GM21723 (cell line): ENCODE measurements at regions not wholly inside any gene's neighbourhood (a gene's known extent, or its start where the extent isn't known, plus 50 kb on each side); places are given as distances from the start of the nearest gene placed in this dataset.

Source experiments
- ATAC-seq: cut with Tn5 transposase; IDR thresholded peaks from one replicate; pipeline ENCODE4 v1.9.1; 2021; ENCODE audit warnings: mild to moderate bottlenecking, moderate library complexity; ENCODE audit not compliant: unreplicated experiment

DNA sequence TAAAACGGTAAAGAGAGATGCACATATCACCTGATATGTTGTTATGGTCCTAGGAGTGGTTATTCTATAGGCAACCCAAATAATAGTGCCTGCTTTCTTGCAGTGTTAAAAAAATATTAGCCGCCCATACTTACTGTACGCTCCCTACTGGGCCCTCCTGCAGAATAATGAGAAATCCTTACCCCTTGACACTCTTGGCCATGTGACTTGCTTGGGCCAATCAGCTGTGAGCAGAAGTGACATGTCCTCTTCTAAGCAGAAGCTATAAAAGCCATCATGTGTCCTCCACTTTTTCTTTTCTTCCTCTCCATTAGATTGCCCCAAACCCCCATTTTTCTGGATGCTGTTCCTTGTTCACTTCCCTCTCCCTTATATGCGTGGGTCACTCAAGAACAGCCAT, 90.5 kb upstream of the SPRED2 start:
- ATAC-seq = no peak

DNA sequence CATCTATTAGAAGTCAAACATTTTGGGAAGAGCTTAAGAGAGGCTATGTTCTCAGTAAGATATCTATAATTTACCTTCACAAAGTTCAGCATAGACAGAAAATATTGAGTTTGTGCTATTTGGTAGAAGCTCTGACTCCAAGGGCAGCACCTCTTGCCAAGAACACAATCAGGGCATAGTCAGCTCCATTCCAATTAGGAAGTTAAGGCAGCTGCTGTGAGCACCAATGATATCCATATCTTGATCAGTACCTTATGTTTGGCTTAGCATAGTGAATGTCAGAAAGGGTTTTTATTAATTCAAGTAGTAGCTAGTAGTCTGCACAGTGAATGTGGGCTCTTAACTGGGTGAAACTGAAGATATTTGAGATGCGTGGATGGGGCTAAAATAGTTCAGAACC, 86.4 kb upstream of the SPRED2 start:
- no peak for ATAC-seq

DNA sequence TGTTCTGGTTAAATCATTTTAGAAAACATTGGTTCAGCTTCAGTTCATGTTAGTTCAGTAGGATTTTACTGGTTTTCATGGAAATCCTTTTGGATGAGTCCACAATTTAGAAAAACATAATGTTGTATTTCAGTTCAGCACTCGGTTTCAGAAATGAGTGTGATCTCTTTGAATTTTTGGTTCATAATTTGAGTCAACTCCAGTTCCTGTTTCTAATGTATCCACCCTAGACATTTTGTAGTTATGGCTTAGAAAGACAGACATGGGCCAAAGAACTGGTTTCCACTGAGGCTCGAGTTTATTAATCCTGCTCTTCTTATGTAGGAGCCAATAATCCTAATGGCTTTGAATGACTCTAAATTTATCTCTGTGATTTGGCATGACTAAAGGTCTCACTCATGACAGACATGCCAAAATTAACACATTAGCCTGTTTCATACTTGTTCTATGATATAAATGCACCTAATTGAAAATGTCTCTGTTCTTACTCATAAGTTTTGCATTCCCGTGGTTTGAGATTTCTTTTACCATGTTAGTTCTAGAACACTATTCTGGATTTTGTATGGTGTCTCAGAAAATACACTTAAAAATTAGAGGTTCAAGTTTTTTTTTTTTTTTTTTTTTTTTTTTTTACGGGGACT, 82.3 kb upstream of the SPRED2 start:
- ATAC-seq = no peak

DNA sequence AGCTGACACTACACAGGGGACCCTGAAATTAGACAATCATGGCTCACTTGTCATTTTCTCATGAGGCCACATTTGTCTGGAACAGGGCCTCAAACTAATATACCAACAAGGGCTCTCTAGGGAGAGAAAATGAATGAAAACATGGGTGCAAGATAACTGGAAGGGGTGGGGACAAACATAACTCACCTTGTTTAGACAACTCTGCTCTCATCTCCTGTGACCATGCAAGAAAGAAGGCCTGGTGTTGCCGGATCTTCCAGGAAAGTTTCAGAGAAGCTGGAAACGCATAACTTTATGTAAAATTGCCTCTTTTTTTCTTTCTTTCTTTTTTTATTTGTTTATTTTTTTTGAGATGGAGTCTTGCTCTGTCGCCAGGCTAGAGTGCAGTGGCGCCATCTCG, 80.4 kb upstream of the SPRED2 start:
- ATAC-seq = no peak

DNA sequence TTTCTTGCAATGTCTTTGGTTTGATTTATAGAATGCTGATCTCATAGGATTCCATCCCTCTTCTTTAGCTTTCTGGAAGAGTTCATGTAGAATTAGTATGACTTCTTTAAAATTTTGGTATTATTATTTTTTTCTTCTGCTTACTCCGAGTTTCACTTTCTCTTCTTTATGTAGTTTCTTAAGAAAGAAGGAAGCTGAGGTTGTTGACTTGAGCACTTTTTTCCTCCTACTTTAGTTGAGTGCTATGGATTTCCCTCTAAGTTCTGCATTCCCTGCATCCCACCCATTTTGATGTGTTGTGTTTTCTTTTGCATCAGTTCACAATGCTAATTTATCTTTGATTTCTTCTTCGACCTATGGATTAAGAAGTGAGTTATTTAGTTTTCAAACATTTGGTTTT, 78.9 kb upstream of the SPRED2 start:
- ATAC-seq = no peak

DNA sequence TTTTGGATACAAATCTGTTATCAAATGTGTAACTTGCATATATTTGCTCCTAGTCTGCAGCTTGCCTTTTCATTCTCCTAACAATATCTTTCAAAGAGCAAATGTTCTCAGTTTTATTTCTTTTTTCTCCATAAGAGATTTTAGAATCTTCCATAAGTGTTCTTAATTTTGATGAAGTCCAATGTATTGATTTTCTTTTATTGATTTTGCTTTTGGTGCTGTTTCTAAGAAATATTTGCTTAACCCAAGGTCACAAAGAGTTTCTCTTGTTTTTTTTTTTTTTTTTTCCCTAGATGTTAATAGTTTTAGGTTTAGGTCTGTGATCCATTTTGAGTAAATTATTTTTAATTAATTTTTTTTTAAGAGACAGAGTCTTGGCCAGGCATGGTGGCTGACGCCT, 75.8 kb upstream of the SPRED2 start:
- no peak for ATAC-seq

DNA sequence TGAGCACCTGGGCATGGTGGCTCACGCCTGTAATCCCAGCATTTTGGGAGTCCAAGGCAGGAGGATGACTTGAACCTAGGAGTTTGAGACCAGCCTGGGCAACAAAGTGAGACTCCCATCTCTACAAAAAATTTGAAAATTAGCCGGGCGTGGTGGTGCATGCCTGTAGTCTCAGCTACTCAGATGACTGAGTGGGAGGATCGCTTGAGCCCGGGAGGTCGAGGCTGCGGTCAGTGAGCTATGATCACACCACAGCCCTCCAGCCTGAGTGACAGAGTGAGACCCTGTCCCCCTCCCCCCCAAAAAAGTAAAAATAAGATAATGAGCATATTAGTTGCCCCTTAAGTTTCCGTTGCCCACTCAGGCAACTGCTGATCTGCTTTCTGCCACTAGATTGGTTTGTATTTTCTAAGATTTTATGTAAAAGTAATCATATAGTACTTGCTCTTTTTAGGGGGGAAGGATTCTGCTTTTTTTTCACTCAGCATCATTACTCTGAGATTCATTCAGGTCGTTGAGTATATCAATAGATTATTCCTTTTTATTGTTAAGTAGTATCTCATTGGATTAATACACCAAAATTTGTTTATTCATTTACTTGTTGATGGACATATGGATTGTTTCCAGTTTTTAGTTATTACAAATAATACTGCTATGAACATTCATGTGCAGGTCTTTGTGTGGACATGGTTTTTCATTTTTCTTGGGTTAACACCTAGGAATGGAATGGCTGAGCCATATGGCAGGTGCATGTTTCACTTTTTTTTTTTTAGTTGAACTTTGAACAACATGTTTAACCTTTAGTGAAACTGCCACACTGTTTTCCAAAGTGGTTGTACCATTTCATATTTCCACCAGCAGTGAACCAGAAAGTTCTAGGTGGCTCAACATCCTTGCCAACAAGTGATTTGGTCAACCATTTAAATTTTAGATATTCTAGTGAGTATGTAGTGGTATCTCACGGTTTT, 75.0 kb upstream of the SPRED2 start:
- ATAC-seq = no peak

DNA sequence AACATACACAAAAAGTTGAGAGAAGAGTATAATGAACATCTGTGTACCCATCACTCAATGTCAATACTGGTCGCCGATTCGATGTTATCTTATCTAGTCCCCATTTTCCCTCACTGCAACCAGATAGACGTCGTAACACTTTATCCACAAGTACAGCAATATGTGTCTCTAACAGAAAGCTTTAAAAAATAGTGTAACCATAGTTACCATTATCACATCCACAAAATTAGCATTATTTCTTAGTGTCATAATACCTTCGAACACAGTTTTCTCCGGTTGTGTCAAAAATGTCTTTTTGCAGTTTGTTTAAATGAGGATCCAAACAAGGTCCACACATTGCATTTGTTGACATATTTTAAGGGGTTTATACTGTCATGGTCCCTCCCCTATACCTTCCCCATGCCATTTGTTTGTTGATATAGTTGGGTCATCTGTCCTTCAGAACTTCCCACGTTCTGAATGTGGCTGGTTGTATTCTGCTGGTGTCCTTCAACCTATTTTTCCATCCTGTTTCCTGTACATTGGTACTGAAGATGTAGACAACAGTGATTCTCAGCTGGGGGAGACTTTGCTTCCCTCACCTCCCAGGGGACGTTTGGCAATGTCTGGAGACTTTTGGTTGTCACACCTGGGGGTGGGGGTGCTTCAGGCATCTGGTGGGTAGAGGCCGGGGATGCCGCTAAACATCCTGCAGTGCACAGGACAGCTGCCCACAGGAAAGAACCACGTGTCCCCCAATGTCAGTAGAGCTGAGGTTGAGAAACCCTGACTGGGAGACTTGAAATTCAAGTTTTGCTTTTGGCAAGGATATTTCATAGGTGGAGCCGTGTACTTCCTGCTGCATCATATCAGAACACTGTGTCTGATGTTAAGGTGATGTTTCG, 72.7 kb upstream of the SPRED2 start:
- ATAC-seq = no peak

DNA sequence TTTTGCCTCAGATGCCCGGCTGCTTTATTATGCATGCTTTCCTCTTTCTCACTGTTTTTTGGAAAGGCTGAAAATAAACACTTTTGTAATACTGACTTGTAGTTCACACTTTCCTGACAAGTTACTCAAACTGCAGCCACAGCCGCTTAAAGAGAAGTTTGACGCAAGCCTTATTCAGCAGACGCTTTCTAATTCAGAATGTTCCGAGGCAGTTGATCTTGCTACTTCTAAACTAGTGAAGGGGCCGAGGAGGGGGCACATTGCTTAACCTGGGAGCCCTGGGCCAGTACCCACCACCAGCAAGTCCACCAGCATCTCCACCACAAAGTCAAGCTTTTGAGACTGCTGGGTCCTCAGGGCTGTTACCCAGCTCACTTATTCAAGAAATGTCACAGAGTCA, 71.8 kb upstream of the SPRED2 start:
- no peak for ATAC-seq

DNA sequence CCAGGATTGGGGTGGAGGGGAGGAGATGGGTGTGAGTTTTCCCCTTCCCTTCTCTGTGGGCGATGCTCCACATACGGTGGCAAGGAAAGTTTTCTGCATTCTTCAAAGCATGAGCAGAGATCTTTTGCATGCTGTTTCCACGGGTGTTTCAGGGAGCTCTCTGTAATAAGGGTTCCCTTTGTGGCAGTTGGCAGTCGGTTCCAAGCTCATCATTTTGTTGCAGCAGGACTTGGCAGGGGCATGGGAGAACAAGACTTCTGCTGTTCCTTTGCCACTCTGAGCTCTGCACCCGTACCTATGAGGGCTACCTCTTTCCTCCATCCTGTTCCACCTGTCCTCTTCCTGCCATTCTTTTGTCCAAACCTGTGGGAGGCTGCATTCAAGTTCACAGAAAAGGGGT, 71.3 kb upstream of the SPRED2 start:
- ATAC-seq = no peak

DNA sequence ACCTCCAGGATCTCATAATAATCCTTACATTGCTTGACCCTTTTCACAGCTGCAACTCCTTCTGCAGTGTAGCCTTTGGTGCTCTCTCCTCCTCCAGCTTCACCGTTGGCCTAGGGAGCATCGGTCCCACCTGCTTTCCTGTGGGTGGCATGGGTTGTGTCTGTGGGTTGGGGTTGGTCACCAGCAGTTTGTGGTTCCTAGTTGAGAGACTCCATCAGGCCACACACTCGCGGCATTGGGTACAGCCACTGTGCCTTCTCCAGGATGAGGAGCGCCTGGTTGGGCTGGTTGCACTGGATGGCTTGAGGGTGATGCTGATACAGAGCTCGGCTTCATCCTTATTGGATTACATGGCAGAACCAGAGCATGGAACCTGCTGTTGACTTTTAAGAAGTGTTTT, 69.4 kb upstream of the SPRED2 start:
- no peak for ATAC-seq

DNA sequence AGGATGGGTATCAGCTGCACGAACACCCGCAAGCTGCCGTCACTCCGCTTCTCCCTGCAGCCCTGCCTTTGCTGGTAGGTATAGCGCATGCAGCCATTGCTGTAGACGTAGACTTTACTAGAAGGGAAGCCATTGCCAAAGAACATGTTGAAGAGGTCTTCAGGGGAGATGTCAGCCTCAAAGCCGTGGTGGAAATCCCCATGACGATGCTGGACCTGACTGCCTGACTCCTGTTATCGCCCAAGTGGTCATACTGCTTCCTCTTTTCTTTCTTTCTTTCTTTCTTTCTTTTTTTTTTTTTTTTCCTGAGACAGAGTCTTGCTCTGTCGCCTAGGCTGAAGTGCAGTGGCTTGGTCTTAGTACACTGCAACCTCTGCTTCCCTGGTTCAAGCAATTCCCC, 68.7 kb upstream of the SPRED2 start:
- ATAC-seq = peak; percentile 58

DNA sequence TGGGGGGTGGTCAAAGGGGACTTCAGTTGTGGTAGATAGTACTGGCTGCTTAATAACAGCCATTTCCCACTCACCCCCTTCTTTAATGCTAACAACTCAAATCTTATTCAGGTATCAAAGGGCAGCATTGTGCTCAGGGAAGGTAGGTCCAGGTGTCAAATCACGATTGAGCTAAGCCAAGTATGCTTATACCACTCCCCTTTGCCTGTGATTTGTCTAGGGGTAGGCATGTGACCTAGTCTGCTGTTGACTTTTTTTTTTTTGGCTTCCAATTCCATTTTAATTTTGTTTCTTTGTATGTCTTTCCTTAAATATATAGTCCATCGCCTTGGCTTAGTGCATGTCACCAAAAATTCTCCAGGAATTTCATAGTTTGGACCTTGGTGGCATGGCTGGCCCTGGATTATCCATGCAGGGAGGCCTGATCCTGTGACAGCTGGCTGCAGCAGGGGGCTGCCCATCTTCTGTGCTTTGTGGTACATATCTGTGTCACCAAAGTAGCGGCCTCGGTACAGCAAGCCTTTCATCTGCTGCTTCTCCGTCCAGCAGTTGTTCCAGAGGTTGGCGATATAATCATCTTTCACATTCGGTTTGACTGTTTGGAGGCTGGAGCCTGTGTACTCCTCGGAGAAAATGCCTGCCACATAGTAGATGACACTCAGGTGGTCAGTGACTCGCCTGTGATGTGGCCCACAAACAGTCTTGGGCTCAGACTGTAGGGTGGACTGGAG, 68.1 kb upstream of the SPRED2 start:
- peak; percentile 44 for ATAC-seq

DNA sequence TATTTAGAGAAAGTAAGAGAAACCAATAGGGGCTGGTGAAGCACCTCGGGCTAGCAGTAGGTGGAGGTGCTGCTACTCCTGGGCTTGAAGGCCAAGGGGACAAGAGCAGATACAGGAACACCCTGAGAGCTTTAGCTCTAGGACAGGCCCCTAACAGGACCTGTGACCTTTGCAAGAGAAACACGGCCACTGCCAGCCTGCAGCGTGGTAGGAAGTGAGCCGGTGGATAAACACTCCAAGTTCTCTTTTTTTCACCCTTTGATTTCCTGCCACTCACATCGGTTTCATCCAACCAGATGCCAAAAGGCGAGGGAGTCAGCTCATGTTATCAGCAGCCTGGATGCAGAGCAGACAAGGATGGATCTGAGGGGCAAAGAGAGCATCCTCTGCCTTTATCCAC, 66.8 kb upstream of the SPRED2 start:
- ATAC-seq = no peak

DNA sequence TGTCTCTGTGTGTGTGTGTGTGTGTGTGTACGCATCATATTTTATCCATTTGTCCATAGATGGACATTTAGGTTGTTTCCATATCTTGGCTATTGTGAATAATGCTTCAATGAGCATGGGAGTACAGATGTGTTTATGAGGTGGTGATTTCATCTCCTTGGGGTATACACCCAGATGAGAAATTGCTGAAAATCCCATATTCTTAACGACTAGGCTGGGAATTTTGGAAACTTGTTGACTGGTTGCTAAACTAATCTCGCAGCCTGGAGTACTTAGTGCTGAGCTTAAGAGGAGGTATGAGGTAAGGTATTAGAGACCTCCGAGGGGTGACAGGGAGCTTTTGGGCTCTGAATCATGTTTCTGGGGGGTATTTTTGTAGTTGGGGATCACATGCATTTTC, 66.0 kb upstream of the SPRED2 start:
- no peak for ATAC-seq

DNA sequence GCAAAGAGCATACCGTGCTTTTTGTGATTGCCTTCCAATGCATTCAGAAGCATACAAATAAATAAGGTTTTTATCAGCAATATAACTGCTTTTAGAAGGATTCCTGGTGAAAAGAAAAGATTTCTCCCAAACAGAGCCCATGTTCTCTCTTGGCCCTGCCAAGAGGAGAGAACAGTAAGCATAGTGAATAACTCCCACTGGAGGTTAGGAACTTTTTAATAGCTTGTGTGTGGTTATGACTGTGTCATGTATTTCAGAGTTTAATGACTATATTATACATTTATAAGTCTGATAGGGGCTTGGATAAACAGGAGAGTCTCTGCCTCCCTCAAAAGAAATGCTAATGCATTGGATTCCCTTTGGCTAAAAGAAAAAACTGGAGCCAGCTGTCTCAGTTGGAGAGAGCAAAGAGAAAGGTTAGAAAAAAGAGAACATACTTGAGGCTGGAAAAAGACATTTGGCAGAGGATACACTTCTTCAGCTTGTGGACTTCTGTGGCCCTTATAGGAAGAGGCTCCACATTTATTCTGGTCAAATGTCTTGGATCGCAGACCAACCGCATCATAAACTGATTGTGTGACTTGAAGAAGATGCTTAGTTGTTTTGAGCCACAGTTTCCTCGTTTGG, 63.0 kb upstream of the SPRED2 start:
- ATAC-seq = no peak

DNA sequence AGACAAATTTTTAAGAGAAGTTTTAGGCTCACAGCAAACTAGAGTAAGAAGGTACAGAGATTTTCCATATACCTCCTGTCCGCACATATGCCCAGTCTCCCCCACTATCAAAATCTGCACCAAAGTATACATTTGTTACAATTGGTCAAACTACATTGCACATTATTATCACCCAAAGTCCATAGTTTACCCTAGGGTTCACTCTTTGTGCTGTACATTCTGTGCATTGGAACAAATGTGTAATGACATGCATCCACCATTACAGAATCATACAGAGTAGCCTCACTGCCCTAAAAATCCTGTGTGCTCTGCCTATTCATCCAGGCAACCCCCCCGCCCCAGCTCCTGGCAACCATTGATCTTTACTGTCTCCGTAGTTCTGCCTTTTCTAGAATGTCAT, 61.7 kb upstream of the SPRED2 start:
- no peak for ATAC-seq

DNA sequence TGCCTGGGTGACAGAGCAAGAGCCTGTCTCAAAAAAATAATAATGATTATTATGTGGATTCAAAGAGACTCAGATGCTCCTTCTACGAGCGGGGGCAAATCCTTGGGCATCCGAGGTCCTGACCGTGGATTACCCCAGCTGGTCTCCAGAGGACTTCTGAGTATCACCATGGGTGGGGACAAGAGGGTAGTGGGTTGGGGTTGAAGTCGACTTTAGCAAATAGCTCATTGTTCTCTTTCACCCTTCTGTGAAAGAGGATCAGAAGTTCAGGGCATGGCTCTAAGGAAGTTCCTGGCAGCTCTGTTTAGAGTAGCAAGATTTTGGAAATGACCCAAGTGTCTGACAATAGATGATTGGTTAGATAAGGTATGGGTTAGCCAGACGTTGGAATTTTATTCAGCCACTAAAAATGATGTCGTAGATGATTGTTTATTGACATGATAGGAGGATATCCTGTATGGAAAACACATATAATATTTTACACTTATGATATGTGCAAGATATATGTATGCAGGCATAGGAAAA, 59.0 kb upstream of the SPRED2 start:
- ATAC-seq = no peak

DNA sequence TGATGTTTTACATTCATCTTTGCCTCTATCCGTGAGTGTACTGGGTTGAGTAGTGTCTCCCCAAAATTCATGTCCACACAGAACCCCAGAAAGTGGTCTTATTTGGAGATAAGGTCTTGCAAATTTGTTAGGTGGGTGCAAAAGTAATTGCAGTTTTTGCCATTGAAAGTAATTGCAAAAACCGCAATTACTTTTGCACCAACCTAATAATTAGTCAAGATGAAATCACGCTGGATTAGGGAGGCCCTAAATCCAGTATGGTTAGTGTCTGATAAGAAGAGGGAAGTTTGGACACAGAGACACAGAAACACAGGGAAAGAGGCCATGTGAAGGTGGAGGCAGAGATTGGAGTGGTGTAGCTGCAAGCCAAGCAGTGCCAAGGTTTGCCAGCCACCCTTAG, 57.8 kb upstream of the SPRED2 start:
- ATAC-seq = no peak

DNA sequence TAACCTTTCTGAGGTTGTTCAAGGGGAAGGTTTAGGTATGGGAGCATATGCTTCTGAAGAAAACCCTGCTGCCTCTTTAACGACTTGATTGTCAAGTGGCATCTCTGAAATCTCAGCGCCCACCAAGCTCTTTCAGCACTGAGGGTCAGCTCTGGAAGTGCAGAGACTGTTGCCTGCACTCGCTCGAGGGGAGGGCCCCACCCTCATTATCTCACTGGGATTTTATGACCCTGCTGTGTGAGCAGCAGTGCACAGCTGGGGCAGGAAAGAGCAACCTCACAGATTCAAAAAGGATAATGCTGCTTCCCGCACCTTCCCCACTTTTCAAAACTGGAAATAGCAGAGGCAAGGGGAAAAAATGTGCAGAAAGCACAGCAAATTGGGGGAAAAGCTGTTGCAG, 56.9 kb upstream of the SPRED2 start:
- no peak for ATAC-seq
